Mesodermal cell (in vitro differentiated cells): ENCODE measurements at regions not wholly inside any gene's neighbourhood (a gene's known extent, or its start where the extent isn't known, plus 50 kb on each side); places are given as distances from the start of the nearest gene placed in this dataset.

Experiments
- H3K27ac ChIP-seq: 2 replicates; pipeline ENCODE4 v1.7.0; 2013; ENCODE audit warnings: mild to moderate bottlenecking, low read depth, low read length, moderate library complexity; ENCODE audit not compliant: severe bottlenecking
- H3K36me3 ChIP-seq: 2 replicates; pipeline ENCODE4 v1.7.1; 2013; ENCODE audit warnings: mild to moderate bottlenecking, low read length, moderate library complexity; ENCODE audit not compliant: control insufficient read depth, insufficient read depth
- H3K4me1 ChIP-seq: one replicate; pipeline ENCODE4 v1.7.1; 2013; ENCODE audit warnings: mild to moderate bottlenecking, low read length; ENCODE audit not compliant: insufficient read depth, control insufficient read depth, poor library complexity, severe bottlenecking
- H3K4me3 ChIP-seq: 2 replicates; pipeline ENCODE4 v1.7.0; 2013; ENCODE audit warnings: low read length, control low read depth, mild to moderate bottlenecking; ENCODE audit not compliant: insufficient read depth, poor library complexity, severe bottlenecking; ENCODE audit errors: extremely low read depth
- H3K9me3 ChIP-seq: 2 replicates; pipeline ENCODE4 v1.7.1; 2013; ENCODE audit warnings: mild to moderate bottlenecking, low read length, moderate library complexity; ENCODE audit not compliant: control insufficient read depth
- WGBS, 2 experiments: methylation state at CpG; one replicate each; pipeline ENCODE4 v1.1.5; 2013; ENCODE audit warnings: missing lambda C conversion rate in 2 of 2; ENCODE audit not compliant: insufficient coverage in 2 of 2; 5-methylcytosine and 5-hydroxymethylcytosine counted together

GRCh38 chr18:51425889-51426288, 228.4 kb upstream of the MEX3C start:
- no peak overlapping the region for H3K27ac ChIP-seq
- H3K9me3 ChIP-seq, result no peaks in the 10 kb centered on the region
- H3K4me1 ChIP-seq, result peaks cover 14% of the 10 kb centered on the region
- no peaks in the 10 kb centered on the region for H3K36me3 ChIP-seq
- WGBS, 2 experiments, result 67 to 100% methylated on average over 2 to 3 of the region's 3 CpGs
- no peak overlapping the region for H3K4me3 ChIP-seq

- 100% methylated on average over 1 of the region's 2 CpGs for WGBS, 2 experiments
- no peaks in the 10 kb centered on the region for H3K36me3 ChIP-seq
- H3K4me1 ChIP-seq, result peaks cover 14% of the 10 kb centered on the region
- no peak overlapping the region for H3K27ac ChIP-seq
- no peak overlapping the region for H3K4me3 ChIP-seq
- no peaks in the 10 kb centered on the region for H3K9me3 ChIP-seq
Measured at GRCh38 chr18:51426996-51427395, 229.5 kb upstream of the MEX3C start.

DNA sequence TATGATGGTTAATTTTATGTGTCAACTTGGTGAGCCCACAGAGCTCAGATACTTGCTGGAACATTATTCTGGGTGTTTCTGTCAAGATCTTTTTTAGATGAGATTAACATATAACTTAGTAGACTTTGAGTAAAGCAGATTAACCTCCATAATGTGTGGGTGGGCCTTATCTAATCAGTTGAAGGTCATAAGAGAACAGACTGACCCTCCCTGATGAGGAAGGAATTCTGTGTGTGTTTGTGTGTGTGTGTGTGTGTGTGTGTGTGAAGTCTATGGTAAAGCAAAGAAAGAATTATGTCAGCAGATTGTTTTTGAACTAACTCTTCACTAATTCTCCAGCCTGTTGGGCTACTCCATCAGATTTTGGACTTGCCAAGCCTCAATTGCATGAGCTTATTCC, 232.2 kb upstream of the MEX3C start:
- Histone ChIP-seq H3K27ac (no peak overlapping the region), H3K4me3 (no peak overlapping the region), H3K9me3 (no peaks in the 10 kb centered on the region), H3K36me3 (no peaks in the 10 kb centered on the region), H3K4me1 (peaks cover 14% of the 10 kb centered on the region)

DNA sequence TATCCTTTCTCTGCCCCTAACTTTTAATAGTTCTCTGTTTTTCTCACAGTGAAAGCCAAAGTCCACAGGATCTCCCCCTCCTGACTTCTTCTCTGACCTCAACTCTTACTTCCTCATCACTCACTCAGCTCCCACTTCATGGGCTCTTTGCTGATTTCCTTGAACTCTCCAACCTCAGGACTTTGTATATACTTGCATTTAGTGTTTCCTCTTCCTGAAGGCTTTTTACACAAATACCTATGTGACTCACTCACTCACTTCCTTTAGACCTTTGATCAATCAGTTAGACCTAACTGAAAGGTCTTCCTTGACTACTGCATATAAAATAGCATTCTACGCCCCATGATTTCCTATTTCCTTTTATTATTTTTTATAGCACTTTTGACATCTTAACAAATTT, 233.1 kb upstream of the MEX3C start:
- no peaks in the 10 kb centered on the region for H3K9me3 ChIP-seq
- H3K4me1 ChIP-seq, result peaks cover 14% of the 10 kb centered on the region
- no peak overlapping the region for H3K4me3 ChIP-seq
- no peak overlapping the region for H3K27ac ChIP-seq
- no CpG with 5 or more reads among the region's 1 CpG for WGBS, 2 experiments
- no peaks in the 10 kb centered on the region for H3K36me3 ChIP-seq

- H3K27ac ChIP-seq, result no peak overlapping the region
- no peaks in the 10 kb centered on the region for H3K36me3 ChIP-seq
- no peak overlapping the region for H3K4me3 ChIP-seq
- WGBS, 2 experiments, result 87 to 100% methylated on average over 1 to 3 of the region's 4 CpGs
- H3K4me1 ChIP-seq, result peaks cover 8% of the 10 kb centered on the region
- no peaks in the 10 kb centered on the region for H3K9me3 ChIP-seq
Measured at GRCh38 chr18:51433296-51433695, 235.8 kb upstream of the MEX3C start.

- Histone ChIP-seq H3K9me3 (no peaks in the 10 kb centered on the region), H3K27ac (no peak overlapping the region), H3K4me1 (peaks cover 8% of the 10 kb centered on the region), H3K36me3 (no peaks in the 10 kb centered on the region), H3K4me3 (no peak overlapping the region)
- WGBS, 2 experiments, result 91 to 96% methylated on average over 1 to 3 of the region's 3 CpGs
Measured at GRCh38 chr18:51433881-51434280, 236.4 kb upstream of the MEX3C start.

DNA sequence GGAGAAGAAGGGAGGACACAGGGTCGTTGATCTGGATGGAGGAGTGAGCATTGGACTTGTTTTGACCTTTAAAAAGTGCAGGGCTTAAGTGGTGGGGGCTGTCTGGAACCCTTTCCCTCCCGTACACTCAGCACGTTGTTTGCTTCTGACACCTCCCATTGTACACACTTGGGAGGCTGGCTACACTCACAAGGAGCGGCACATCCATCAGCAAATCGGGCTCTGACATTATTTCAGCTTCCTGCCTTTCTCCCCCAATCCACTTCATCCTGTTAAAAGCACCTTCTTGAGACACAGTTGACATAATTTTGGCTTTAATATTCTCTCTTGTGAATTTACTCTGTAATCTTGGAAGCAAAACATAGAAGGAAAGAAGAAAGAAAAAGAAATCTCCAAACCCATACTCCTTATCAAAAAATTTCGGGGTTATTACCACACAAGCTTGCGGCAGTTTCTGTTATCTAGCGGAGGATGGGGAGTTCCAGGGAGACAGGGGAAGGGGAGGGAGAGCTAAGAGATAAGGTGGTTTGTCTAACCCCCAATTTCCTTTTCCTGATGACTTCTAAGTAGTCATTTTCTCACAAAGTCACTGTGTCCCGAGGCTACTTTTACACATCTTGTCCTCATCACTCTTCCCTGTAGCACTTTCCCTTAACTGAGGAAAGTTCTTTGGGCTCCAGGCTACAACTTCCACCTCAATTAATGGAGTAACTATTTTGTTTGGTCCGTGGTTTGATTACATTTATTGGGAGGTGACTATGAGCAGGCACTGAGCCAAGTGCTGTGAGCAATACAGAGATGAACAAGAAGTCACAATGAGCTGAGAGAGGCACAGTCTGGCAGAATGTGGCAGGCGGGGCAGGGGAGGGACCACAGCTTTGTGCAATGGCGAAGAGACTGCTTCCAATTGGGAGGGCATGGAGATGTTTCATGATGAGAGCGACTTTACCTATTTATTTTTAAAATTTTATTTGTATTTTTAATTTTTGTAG, 240.1 kb upstream of the MEX3C start:
- H3K4me1 ChIP-seq, result peaks cover 8% of the 10 kb centered on the region
- WGBS, 2 experiments, result 79 to 94% methylated on average over 4 to 6 of the region's 13 CpGs
- no peak overlapping the region for H3K4me3 ChIP-seq
- H3K27ac ChIP-seq, result no peak overlapping the region
- H3K36me3 ChIP-seq, result no peaks in the 10 kb centered on the region
- H3K9me3 ChIP-seq, result no peaks in the 10 kb centered on the region

DNA sequence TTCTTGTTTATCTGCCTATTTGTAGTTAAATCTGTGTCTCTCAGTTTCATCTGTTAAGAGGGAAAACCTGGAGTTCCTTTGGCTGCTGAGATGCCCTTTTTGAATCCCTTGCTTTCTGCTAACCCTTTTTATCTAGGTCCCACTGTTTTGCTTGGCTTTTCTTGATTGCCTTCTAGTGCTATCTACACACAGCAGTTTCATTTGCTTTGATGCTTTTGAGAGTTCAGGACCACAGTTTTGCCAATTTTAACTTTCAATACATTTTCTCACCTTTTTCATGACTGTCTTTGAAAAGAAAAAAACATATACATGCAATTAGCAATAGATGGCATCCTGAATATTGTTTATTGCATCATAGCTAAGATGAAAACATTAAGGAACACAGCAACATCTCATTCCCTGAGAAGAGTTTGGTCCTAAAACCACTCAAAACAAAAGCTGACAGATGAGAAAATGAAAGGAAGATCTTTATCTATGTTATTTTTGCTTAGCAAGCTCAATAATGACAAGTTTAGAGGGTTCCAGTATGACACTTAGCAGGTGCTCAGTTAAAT, 241.4 kb upstream of the MEX3C start:
- H3K9me3 ChIP-seq, result no peaks in the 10 kb centered on the region
- no peak overlapping the region for H3K4me3 ChIP-seq
- H3K36me3 ChIP-seq, result no peaks in the 10 kb centered on the region
- H3K4me1 ChIP-seq, result peaks cover 8% of the 10 kb centered on the region
- H3K27ac ChIP-seq, result no peak overlapping the region

DNA sequence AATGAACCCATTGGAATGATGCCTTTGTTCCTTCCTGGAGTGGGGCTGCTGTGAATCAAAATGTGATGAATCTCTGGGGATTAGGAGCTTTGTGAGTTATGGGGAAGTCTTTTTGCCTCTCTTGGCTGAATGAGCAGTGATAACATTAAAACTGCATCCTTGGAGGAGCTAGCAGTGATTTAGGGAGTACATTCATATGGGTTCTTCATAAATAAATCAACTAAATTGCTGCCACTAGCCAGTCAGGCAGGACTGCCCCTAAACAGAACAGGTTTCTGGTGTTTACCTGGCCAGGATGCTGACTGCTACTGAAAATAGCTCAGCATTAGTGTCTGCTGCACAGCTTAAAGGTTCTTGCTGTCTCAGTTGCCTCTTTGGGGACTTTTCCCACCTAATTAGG, 244.5 kb upstream of the MEX3C start:
- Histone ChIP-seq H3K36me3 (no peaks in the 10 kb centered on the region), H3K4me1 (peaks cover 8% of the 10 kb centered on the region), H3K27ac (no peak overlapping the region), H3K4me3 (no peak overlapping the region), H3K9me3 (no peaks in the 10 kb centered on the region)

- 83 to 89% methylated on average over 1 of the region's 2 CpGs for WGBS, 2 experiments
- Histone ChIP-seq H3K4me3 (no peak overlapping the region), H3K9me3 (no peaks in the 10 kb centered on the region), H3K27ac (no peak overlapping the region), H3K4me1 (no peaks in the 10 kb centered on the region), H3K36me3 (no peaks in the 10 kb centered on the region)
Measured at GRCh38 chr18:51446571-51447210, 249.2 kb upstream of the MEX3C start.
